HFF-Myc (cell line): ENCODE measurements at regions not wholly inside any gene's neighbourhood (a gene's known extent, or its start where the extent isn't known, plus 50 kb on each side); places are given as distances from the start of the nearest gene placed in this dataset.

Experiments used
- DNase-seq: peaks from one replicate; pipeline ENCODE4 v3.0.0-alpha.2; 2011; ENCODE audit warnings: low read depth; ENCODE audit errors: extremely low read depth
- H3K4me3 ChIP-seq: replicated peaks from 2 replicates; pipeline ENCODE4 v1.5.1; 2011; ENCODE audit warnings: low read depth, mild to moderate bottlenecking, control low read depth, low read length
- TF ChIP-seq, protein P1 (sequence below): IDR thresholded peaks from 2 replicates; pipeline ENCODE4 v1.5.1; 2012; ENCODE audit warnings: mild to moderate bottlenecking, low read depth, low read length, control low read depth; ENCODE audit errors: missing control alignments

DNA sequence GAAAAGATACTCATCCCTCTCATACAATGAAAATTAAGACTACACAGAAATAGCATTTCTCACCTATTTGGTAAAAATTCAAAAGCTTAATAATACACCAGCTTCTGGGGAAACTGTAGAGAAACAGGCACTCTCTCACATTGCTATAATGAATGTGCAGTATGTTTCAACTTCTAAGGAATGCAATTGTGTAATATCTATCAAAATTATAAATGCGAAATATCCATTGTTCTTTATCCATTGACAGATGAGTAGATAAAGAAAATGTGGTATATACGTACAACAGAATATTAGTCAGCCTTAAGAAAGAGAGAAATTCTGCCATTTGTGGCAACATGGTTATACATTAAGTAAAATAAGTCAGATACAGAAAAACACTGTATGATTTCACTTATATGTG lies 101.4 kb upstream of the OR9G4 start:
- TF ChIP-seq, protein P1, sequence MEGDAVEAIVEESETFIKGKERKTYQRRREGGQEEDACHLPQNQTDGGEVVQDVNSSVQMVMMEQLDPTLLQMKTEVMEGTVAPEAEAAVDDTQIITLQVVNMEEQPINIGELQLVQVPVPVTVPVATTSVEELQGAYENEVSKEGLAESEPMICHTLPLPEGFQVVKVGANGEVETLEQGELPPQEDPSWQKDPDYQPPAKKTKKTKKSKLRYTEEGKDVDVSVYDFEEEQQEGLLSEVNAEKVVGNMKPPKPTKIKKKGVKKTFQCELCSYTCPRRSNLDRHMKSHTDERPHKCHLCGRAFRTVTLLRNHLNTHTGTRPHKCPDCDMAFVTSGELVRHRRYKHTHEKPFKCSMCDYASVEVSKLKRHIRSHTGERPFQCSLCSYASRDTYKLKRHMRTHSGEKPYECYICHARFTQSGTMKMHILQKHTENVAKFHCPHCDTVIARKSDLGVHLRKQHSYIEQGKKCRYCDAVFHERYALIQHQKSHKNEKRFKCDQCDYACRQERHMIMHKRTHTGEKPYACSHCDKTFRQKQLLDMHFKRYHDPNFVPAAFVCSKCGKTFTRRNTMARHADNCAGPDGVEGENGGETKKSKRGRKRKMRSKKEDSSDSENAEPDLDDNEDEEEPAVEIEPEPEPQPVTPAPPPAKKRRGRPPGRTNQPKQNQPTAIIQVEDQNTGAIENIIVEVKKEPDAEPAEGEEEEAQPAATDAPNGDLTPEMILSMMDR: no peak

DNA sequence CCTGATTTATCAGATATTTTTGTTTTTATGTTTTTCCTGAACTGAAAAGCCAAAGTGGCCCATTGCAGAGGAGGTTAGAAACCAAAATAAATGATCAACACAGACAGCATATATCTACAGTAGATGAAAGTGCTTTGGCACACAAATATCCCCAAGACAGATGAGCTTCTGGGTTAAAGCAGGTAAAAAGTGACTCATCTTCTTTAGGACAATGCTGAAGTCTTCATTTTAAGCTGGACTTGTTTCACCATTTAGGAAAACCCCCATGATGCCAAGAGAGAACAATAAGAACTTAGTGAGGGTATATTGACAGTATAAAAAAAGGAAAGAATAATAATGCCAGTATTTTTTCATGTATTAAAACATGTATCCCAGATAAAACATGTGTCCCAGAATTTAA lies 100.8 kb upstream of the OR9G4 start:
- TF ChIP-seq, protein P1: no peak
- no peak overlapping the region for H3K4me3 ChIP-seq
- DNase-seq: no peak

More for the DNA sequence above, 101.4 kb upstream of the OR9G4 start:
- DNase-seq: no peak
- no peak overlapping the region for H3K4me3 ChIP-seq

DNA sequence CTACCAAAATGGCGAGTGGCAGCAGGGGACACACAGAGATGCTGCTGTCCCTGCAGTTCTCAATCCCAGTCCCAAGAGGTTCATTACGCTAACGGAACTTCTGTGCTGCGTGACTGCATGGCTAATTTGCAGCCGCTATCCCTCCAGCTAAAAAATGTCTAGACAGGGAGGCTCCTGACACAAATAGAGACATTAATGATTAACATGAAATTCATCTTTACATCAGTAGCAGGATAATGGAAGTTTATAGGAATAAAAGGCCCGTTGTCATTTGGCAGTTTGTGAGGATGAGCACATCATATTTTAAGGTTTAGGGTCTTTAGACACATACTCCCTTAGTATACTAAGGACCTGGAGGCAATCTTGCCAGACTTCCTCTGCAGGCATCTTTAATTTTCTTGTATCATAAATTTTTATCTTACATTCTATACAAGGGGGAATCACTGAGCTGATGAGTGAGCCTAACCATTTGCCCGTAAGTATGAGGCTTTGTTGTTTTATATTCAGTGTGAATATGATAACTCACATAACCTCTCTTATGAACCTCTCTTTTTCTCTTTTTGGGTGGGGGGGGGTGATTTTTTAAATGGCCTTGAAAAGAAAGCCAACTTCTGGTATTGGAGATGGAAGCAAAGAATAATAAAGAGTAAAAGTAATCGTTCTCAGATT lies 99.8 kb upstream of the OR9G4 start:
- TF ChIP-seq, protein P1: no peak
- no peak for DNase-seq
- H3K4me3 ChIP-seq: no peak overlapping the region

DNA sequence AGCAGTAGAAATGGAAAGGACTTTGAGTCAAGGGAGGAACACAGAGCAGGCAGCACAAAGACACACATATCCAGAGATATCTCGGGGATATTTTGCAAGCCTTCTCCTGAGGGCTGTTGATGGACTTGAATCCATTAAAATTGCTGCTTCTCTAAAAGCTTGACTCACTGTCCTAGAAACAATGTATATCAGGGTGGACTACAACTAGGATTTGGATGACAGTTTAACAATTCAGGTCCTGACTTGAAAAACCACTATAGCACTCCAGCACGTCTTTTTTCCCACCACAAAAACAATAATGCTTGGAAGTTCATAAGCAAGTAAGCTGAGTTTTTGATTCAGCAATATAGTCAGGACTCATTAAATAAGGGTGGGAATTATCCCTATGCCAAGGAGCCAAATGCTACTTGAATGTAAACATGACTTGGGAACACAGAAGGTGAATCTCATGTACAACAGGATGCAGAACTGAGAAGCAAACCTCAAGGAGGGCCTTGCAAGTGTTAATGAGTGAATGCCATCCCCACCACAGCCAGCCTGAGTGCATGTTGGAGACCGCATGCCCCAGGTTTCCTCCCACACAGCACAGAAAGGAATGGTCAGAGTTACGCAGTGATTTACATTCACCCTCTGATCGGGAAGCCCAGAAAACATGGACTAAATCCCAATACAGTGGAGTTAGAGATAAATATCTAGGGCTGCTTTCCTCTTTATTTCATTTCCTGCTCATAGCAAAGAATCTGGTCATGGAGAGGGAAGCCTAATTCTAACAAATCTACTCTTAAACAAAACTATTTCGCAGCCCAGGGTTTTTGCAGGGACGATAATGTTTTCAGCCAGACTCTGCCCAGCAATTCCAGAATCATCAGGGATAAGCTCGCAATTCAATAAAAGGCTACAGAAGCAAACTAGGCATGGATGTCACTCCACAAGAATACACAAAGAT lies 98.4 kb upstream of the OR9G4 start:
- DNase-seq: no peak
- no peak overlapping the region for H3K4me3 ChIP-seq
- TF ChIP-seq, protein P1: no peak

DNA sequence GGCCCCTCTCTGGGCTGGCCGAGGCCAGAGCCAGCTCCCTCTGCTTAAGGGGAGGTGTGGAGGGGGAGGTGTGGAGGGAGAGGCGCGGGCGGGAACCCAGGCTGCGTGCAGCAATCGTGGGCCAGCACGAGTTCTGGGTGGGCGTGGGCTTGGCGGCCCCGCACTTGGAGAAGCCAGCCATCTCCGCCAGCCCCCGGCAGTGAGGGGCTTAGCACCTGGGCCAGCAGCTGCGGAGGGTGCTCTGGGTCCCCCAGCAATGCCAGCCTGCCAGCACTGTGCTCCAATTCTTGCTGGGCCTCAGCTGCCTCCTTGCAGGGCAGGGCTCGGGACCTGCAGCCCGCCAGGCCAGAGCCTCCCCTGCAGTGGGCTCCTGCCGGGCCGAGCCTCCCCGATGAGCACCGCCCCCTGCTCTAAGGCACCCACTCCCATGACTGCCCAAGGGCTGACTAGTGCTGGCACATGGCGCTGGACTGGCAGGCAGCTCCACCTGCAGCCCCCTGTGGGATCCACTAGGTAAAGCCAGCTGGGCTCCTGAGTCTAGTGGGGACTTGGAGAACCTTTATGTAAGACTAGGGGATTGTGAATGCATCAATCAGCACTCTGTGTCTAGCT lies 96.7 kb upstream of the OR9G4 start:
- no peak for DNase-seq
- H3K4me3 ChIP-seq: no peak overlapping the region
- TF ChIP-seq, protein P1: no peak

DNA sequence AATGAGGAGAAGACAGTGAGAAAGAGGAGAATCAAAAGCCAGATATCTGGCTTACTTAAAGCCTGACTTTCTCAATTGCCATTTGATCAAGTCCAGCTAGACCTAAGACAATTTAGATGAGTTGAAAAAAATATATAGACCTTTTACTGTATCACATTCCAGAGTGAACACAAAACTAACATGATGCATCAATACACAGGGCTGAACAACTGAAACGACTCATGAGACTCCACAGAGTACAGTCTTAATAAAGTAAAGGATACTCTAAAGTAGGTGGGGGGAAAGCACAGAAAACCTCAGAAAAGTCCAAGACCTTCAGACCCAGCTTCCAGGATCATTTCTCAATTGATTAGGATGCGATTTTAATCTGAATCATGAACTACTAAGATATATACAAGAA lies 95.3 kb upstream of the OR9G4 start:
- TF ChIP-seq, protein P1: no peak

More for the DNA sequence above, 95.3 kb upstream of the OR9G4 start:
- no peak for DNase-seq
- no peak overlapping the region for H3K4me3 ChIP-seq
